ENCODE measurements at regions not wholly inside any gene's neighbourhood (a gene's known extent, or its start where the extent isn't known, plus 50 kb on each side); places are given as distances from the start of the nearest gene placed in this dataset.
A peak's percentile ranks its signal among the peaks of the same experiment; 100 is the strongest.

DNA sequence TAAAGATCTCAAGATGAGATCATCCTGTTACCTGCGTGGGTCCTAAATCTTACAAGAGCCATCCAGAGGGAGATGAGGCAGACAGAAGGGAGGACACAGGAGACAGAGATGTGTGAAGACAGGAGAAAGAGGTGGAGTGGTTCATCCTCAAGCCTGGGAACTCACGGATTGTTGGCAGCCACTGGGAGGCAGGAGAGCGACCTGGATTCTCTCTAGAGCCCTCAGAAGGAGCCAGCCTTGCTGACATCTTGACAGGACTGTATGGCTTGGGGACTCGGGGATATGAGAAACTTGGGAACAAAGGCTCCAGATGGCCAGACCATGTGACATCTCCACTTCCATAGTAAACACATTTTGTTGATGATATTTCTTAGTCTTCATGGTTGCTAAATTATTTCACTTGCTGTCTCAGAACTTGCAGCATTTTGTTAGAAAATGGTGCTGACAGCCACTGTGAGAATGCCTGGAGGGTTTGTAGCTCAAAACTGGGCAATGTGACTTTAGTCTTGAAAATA is 57.8 kb upstream of the MC2R start:
- H3K36me3 ChIP-seq (replicated peaks; ENCODE audit: control insufficient read depth, insufficient read depth, low read length): no peaks in the 10 kb centered on the region
- H3K27me3 ChIP-seq (ENCODE audit: control insufficient read depth, insufficient read depth, low read length): no peaks in the 10 kb centered on the region
- H3K4me3 ChIP-seq (ENCODE audit: insufficient read depth, low read depth, low read length): no peak overlapping the region
- peak; percentile 41 for DNase-seq
